ENCODE measurements at regions not wholly inside any gene's neighbourhood (a gene's known extent, or its start where the extent isn't known, plus 50 kb on each side); places are given as distances from the start of the nearest gene placed in this dataset.

GRCh38 chr13:76597868-76598267 is 288.3 kb downstream of the KCTD12 start:
- no peak for TF ChIP-seq POLR2AphosphoS5 (IDR thresholded peaks at IDR 0.05; ENCODE audit: low read depth, low read length)
- no peak for TF ChIP-seq CTCF (IDR thresholded peaks at IDR 0.05)
- TF ChIP-seq RAD21 (IDR thresholded peaks at IDR 0.05; ENCODE audit: low read length): no peak
- TF ChIP-seq MAX (IDR thresholded peaks at IDR 0.05; ENCODE audit: low read depth): no peak
- TF ChIP-seq FOXM1 (IDR thresholded peaks at IDR 0.05; ENCODE audit: low read depth): no peak
- TF ChIP-seq MXI1 (IDR thresholded peaks at IDR 0.05; ENCODE audit: low read depth, low read length): no peak
- TF ChIP-seq RCOR1 (IDR thresholded peaks at IDR 0.05; ENCODE audit: low read length): no peak
- no peak for TF ChIP-seq JUND (IDR thresholded peaks at IDR 0.05)
- no peak for TF ChIP-seq EZH2phosphoT487 (IDR thresholded peaks at IDR 0.05; ENCODE audit: borderline replicate concordance, low read depth)
- TF ChIP-seq IRF3 (IDR thresholded peaks at IDR 0.05; ENCODE audit: low read depth, low read length): no peak
